Esophagus muscularis mucosa (tissue), 4 donors: ENCODE measurements at regions not wholly inside any gene's neighbourhood (a gene's known extent, or its start where the extent isn't known, plus 50 kb on each side); places are given as distances from the start of the nearest gene placed in this dataset.

Source experiments
- CTCF ChIP-seq, 3 experiments: fragments of 200-600 bp in 2 of 3; fragments of 450-650 bp in 1 of 3; sonication (generic) in 2 of 3; IDR thresholded peaks; one replicate each; pipeline ENCODE4 v1.5.1; 2017 to 2019; ENCODE audit warnings: antibody characterized with exemption in 3 of 3, mild to moderate bottlenecking in 2 of 3, moderate library complexity in 1 of 3
- EP300 ChIP-seq: sonication (generic); formaldehyde crosslinking; IDR thresholded peaks from one replicate; pipeline ENCODE4 v1.6.1; 2017; ENCODE audit warnings: antibody characterized with exemption
- POLR2A ChIP-seq: fragments of 450-650 bp; IDR thresholded peaks from one replicate; pipeline ENCODE4 v1.6.1; 2017; ENCODE audit warnings: antibody characterized with exemption, moderate library complexity, mild to moderate bottlenecking, low read depth
- POLR2AphosphoS5 ChIP-seq, 2 donors: sonication (generic); formaldehyde crosslinking; IDR thresholded peaks; one replicate each; pipeline ENCODE4 v1.6.1; 2017; ENCODE audit warnings: antibody characterized with exemption in 2 of 2

- no peak for TF ChIP-seq CTCF (IDR thresholded peaks at IDR 0.05)
- no peak for TF ChIP-seq POLR2A
- TF ChIP-seq POLR2AphosphoS5 (IDR thresholded peaks at IDR 0.05), result no peak
- no peak for TF ChIP-seq EP300
Observed at GRCh38 chr2:121149384-121149783, 135.6 kb downstream of the TFCP2L1 start.
